Fibroblast of lung (primary cell): ENCODE measurements at regions not wholly inside any gene's neighbourhood (a gene's known extent, or its start where the extent isn't known, plus 50 kb on each side); places are given as distances from the start of the nearest gene placed in this dataset.
"Not testable (repeated sequence)": the region's sequence is repeated elsewhere in the genome, so short reads cannot be mapped to it uniquely, and the experiment has no call there.

Experiments
- CTCF ChIP-seq, 2 donors: IDR thresholded peaks in 1 of 2; conservative IDR thresholded peaks in 1 of 2; 1 replicate in 1 of 2; 2 replicates in 1 of 2; pipeline ENCODE4 v1.5.1; 2011 to 2012; ENCODE audit warnings: low read length in 2 of 2, control low read depth in 1 of 2, inconsistent platforms in 1 of 2, low read depth in 1 of 2, mild to moderate bottlenecking in 1 of 2
- EZH2 ChIP-seq: IDR thresholded peaks from 2 replicates; pipeline ENCODE4 v1.5.1; 2012; ENCODE audit warnings: low read length, control low read depth, mild to moderate bottlenecking; ENCODE audit errors: missing control alignments

- not testable (repeated sequence) for TF ChIP-seq CTCF (conservative IDR thresholded peaks at IDR 0.05 in 1 of 2, IDR thresholded peaks at IDR 0.05 in 1 of 2; ENCODE audit: low read depth in 1 of 2, low read length in 2 of 2); EZH2
Observed at GRCh38 chr1:229176457-229176856, 94.5 kb upstream of the RAB4A start.
